ENCODE measurements at regions not wholly inside any gene's neighbourhood (a gene's known extent, or its start where the extent isn't known, plus 50 kb on each side); places are given as distances from the start of the nearest gene placed in this dataset.
"Not testable (repeated sequence)": the region's sequence is repeated elsewhere in the genome, so short reads cannot be mapped to it uniquely, and the experiment has no call there.

GRCh38 chr7:149673006-149673405 lies 100.4 kb downstream of the ZNF467 start:
- ATAC-seq (ENCODE audit: low read depth) (no peak), DNase-seq (ENCODE audit: low spot score) (no peak)
- TF ChIP-seq CTCF (IDR thresholded peaks at IDR 0.05; ENCODE audit: poor library complexity, severe bottlenecking), result no peak
- Histone ChIP-seq H3K27ac (ENCODE audit: poor library complexity, severe bottlenecking) (no peak overlapping the region), H3K4me1 (ENCODE audit: insufficient read depth, poor library complexity, severe bottlenecking) (no peaks in the 10 kb centered on the region), H3K27me3 (ENCODE audit: insufficient read depth, poor library complexity, severe bottlenecking) (peaks cover 7% of the 10 kb centered on the region), H3K4me3 (ENCODE audit: severe bottlenecking) (no peak overlapping the region), H3K9me3 (ENCODE audit: severe bottlenecking) (no peaks in the 10 kb centered on the region), H3K36me3 (ENCODE audit: low read depth) (no peaks in the 10 kb centered on the region)

- Histone ChIP-seq H3K27ac (ENCODE audit: poor library complexity, severe bottlenecking) (no peak overlapping the region), H3K4me3 (ENCODE audit: severe bottlenecking) (no peak overlapping the region), H3K27me3 (ENCODE audit: insufficient read depth, poor library complexity, severe bottlenecking) (peaks cover 7% of the 10 kb centered on the region), H3K4me1 (ENCODE audit: insufficient read depth, poor library complexity, severe bottlenecking) (no peaks in the 10 kb centered on the region), H3K9me3 (ENCODE audit: severe bottlenecking) (no peaks in the 10 kb centered on the region), H3K36me3 (ENCODE audit: low read depth) (no peaks in the 10 kb centered on the region)
- DNase-seq (ENCODE audit: low spot score), result no peak
- no peak for TF ChIP-seq CTCF (IDR thresholded peaks at IDR 0.05; ENCODE audit: poor library complexity, severe bottlenecking)
- ATAC-seq (ENCODE audit: low read depth), result 0 out of 3 replicates have a peak, but pooled peaks have one; percentile 31
These were observed 103.1 kb downstream of the ZNF467 start for GRCh38 chr7:149670288-149670687.

GRCh38 chr7:149669121-149669818 lies 104.1 kb downstream of the ZNF467 start:
- H3K4me3 ChIP-seq (ENCODE audit: severe bottlenecking), result no peak overlapping the region
- DNase-seq (ENCODE audit: low spot score), result no peak
- H3K9me3 ChIP-seq (ENCODE audit: severe bottlenecking), result no peaks in the 10 kb centered on the region
- no peak overlapping the region for H3K27ac ChIP-seq (ENCODE audit: poor library complexity, severe bottlenecking)
- ATAC-seq (ENCODE audit: low read depth), result no peak
- no peaks in the 10 kb centered on the region for H3K4me1 ChIP-seq (ENCODE audit: insufficient read depth, poor library complexity, severe bottlenecking)
- peak; percentile 62 for TF ChIP-seq CTCF (IDR thresholded peaks at IDR 0.05; ENCODE audit: poor library complexity, severe bottlenecking)
- H3K36me3 ChIP-seq (ENCODE audit: low read depth), result no peaks in the 10 kb centered on the region
- peaks cover 7% of the 10 kb centered on the region for H3K27me3 ChIP-seq (ENCODE audit: insufficient read depth, poor library complexity, severe bottlenecking)

- Histone ChIP-seq H3K4me1 (ENCODE audit: insufficient read depth, poor library complexity, severe bottlenecking) (no peaks in the 10 kb centered on the region), H3K4me3 (ENCODE audit: severe bottlenecking) (no peak overlapping the region), H3K9me3 (ENCODE audit: severe bottlenecking) (no peaks in the 10 kb centered on the region), H3K27me3 (ENCODE audit: insufficient read depth, poor library complexity, severe bottlenecking) (peaks cover 7% of the 10 kb centered on the region), H3K36me3 (ENCODE audit: low read depth) (no peaks in the 10 kb centered on the region), H3K27ac (ENCODE audit: poor library complexity, severe bottlenecking) (no peak overlapping the region)
- no peak for TF ChIP-seq CTCF (IDR thresholded peaks at IDR 0.05; ENCODE audit: poor library complexity, severe bottlenecking)
- DNase-seq (ENCODE audit: low spot score), result no peak
- no peak for ATAC-seq (ENCODE audit: low read depth)
These were observed 106.9 kb downstream of the ZNF467 start for GRCh38 chr7:149666360-149666945.

- not testable (repeated sequence) for H3K9me3 ChIP-seq (ENCODE audit: severe bottlenecking); H3K27me3 ChIP-seq (ENCODE audit: insufficient read depth, poor library complexity, severe bottlenecking); H3K4me3 ChIP-seq (ENCODE audit: severe bottlenecking); H3K36me3 ChIP-seq (ENCODE audit: low read depth); DNase-seq (ENCODE audit: low spot score); ATAC-seq (ENCODE audit: low read depth); H3K4me1 ChIP-seq (ENCODE audit: insufficient read depth, poor library complexity, severe bottlenecking); H3K27ac ChIP-seq (ENCODE audit: poor library complexity, severe bottlenecking)
These were observed 107.8 kb downstream of the ZNF467 start for GRCh38 chr7:149665618-149666017.

All from RWPE2 (cell line).